ENCODE measurements at regions not wholly inside any gene's neighbourhood (a gene's known extent, or its start where the extent isn't known, plus 50 kb on each side); places are given as distances from the start of the nearest gene placed in this dataset.
"Not testable (repeated sequence)": the region's sequence is repeated elsewhere in the genome, so short reads cannot be mapped to it uniquely, and the experiment has no call there.

DNA sequence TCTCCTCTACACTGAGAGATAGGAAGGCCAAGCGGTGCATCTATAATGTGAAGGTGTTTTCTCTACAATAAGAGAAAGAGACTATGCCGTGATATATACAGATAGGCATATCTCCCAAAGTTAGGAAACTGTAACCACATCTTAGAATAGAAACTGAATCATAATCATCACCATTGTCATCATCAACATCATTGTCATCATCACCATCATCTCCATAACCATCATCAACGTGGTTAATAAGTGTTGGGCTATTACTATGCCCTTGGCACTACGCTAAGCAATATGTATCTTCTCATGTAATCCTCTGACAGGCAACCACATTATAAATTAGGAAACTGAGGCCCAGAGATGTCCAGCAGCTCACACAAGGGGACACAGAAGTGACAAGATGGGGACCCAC is 369.9 kb downstream of the ANAPC1 start:
- TF ChIP-seq, protein P1, sequence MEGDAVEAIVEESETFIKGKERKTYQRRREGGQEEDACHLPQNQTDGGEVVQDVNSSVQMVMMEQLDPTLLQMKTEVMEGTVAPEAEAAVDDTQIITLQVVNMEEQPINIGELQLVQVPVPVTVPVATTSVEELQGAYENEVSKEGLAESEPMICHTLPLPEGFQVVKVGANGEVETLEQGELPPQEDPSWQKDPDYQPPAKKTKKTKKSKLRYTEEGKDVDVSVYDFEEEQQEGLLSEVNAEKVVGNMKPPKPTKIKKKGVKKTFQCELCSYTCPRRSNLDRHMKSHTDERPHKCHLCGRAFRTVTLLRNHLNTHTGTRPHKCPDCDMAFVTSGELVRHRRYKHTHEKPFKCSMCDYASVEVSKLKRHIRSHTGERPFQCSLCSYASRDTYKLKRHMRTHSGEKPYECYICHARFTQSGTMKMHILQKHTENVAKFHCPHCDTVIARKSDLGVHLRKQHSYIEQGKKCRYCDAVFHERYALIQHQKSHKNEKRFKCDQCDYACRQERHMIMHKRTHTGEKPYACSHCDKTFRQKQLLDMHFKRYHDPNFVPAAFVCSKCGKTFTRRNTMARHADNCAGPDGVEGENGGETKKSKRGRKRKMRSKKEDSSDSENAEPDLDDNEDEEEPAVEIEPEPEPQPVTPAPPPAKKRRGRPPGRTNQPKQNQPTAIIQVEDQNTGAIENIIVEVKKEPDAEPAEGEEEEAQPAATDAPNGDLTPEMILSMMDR (IDR thresholded peaks at IDR 0.05): not testable (repeated sequence)
- not testable (repeated sequence) for TF ChIP-seq EZH2 (IDR thresholded peaks at IDR 0.05; ENCODE audit: borderline replicate concordance, insufficient read depth, low read depth, low read length, poor library complexity, severe bottlenecking)
